RWPE1 (cell line): ENCODE measurements at regions not wholly inside any gene's neighbourhood (a gene's known extent, or its start where the extent isn't known, plus 50 kb on each side); places are given as distances from the start of the nearest gene placed in this dataset.
A peak's percentile ranks its signal among the peaks of the same experiment; 100 is the strongest.

Experiments
- CTCF ChIA-PET: fragments of 350-600 bp; sonication (Branson Sonifier 250); formaldehyde crosslinking; extraction: SDS; loops from one replicate; lab custom pipeline; 2021; lab: Yijun Ruan, JAX
- POLR2A ChIA-PET: fragments of 400-600 bp; formaldehyde crosslinking; extraction: SDS; loops from one replicate; lab custom pipeline; 2020; ENCODE audit warnings: antibody characterized with exemption; ENCODE audit not compliant: low non-redundant PET; lab: Yijun Ruan, JAX
- DNase-seq: peaks from one replicate; pipeline ENCODE4 v3.0.0; 2012; ENCODE audit warnings: low spot score
- H3K27ac ChIP-seq: fragments of 450-650 bp; 2 replicates; pipeline ENCODE4 v1.5.1; 2017
- CTCF ChIP-seq: fragments of 450-650 bp; conservative IDR thresholded peaks from 2 replicates; pipeline ENCODE4 v1.5.1; 2017; ENCODE audit warnings: low read depth, mild to moderate bottlenecking

- CTCF ChIA-PET = interaction anchor here (0.6 kb wide), 2 partner anchors 65 to 1197 kb away, joined by 3 to 4 read pairs; no protein-coding TSS in a partner anchor
- no peak overlapping the region for H3K27ac ChIP-seq
- DNase-seq = no peak
- POLR2A ChIA-PET = no interaction called here
- TF ChIP-seq CTCF = no peak
Measured at GRCh38 chr13:79060216-79060615, 345.8 kb downstream of the RBM26 start.

- no peak for TF ChIP-seq CTCF
- ChIA-PET CTCF (no interaction called here), POLR2A (no interaction called here)
- no peak overlapping the region for H3K27ac ChIP-seq
- DNase-seq = no peak
Measured at GRCh38 chr13:79056706-79057105, 349.3 kb downstream of the RBM26 start.

- no peak for TF ChIP-seq CTCF
- POLR2A ChIA-PET = no interaction called here
- CTCF ChIA-PET = no interaction called here
- H3K27ac ChIP-seq = no peak overlapping the region
- no peak for DNase-seq
Measured at GRCh38 chr13:79051472-79051871, 354.6 kb downstream of the RBM26 start.

- POLR2A ChIA-PET = no interaction called here
- peak; percentile 27 for DNase-seq
- CTCF ChIA-PET = interaction anchor here (0.6 kb wide), 1 partner anchor 1347 kb away, joined by 3 read pairs; the partner anchor contains the start of gene SLAIN1
- no peak for TF ChIP-seq CTCF
- H3K27ac ChIP-seq = no peak overlapping the region
Measured at GRCh38 chr13:79044415-79044814, 361.6 kb downstream of the RBM26 start.

- H3K27ac ChIP-seq = no peak overlapping the region
- no peak for DNase-seq
- no peak for TF ChIP-seq CTCF
- CTCF ChIA-PET = no interaction called here
- POLR2A ChIA-PET = no interaction called here
Measured at GRCh38 chr13:79043208-79043607, 362.8 kb downstream of the RBM26 start.

- no peak for DNase-seq
- POLR2A ChIA-PET = no interaction called here
- no peak overlapping the region for H3K27ac ChIP-seq
- CTCF ChIA-PET = no interaction called here
- TF ChIP-seq CTCF = no peak
Measured at GRCh38 chr13:79037197-79037596, 368.9 kb downstream of the RBM26 start.
